ENCODE measurements at regions not wholly inside any gene's neighbourhood (a gene's known extent, or its start where the extent isn't known, plus 50 kb on each side); places are given as distances from the start of the nearest gene placed in this dataset.

- no peak overlapping the region for H3K27ac ChIP-seq (ENCODE audit: poor library complexity, severe bottlenecking)
- no peaks in the 10 kb centered on the region for H3K36me3 ChIP-seq (ENCODE audit: low read depth)
- no peak for DNase-seq (ENCODE audit: low spot score)
- TF ChIP-seq, protein P1, sequence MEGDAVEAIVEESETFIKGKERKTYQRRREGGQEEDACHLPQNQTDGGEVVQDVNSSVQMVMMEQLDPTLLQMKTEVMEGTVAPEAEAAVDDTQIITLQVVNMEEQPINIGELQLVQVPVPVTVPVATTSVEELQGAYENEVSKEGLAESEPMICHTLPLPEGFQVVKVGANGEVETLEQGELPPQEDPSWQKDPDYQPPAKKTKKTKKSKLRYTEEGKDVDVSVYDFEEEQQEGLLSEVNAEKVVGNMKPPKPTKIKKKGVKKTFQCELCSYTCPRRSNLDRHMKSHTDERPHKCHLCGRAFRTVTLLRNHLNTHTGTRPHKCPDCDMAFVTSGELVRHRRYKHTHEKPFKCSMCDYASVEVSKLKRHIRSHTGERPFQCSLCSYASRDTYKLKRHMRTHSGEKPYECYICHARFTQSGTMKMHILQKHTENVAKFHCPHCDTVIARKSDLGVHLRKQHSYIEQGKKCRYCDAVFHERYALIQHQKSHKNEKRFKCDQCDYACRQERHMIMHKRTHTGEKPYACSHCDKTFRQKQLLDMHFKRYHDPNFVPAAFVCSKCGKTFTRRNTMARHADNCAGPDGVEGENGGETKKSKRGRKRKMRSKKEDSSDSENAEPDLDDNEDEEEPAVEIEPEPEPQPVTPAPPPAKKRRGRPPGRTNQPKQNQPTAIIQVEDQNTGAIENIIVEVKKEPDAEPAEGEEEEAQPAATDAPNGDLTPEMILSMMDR (IDR thresholded peaks at IDR 0.05; ENCODE audit: poor library complexity, severe bottlenecking) = no peak
- no peaks in the 10 kb centered on the region for H3K4me1 ChIP-seq (ENCODE audit: insufficient read depth, poor library complexity, severe bottlenecking)
- H3K9me3 ChIP-seq (ENCODE audit: severe bottlenecking) = no peaks in the 10 kb centered on the region
- no peak for ATAC-seq (ENCODE audit: low read depth)
- peaks cover 12% of the 10 kb centered on the region for H3K27me3 ChIP-seq (ENCODE audit: insufficient read depth, poor library complexity, severe bottlenecking)
- H3K4me3 ChIP-seq (ENCODE audit: severe bottlenecking) = no peak overlapping the region
Measured at GRCh38 chr2:176683618-176684111, 414.4 kb downstream of the MTX2 start.

DNA sequence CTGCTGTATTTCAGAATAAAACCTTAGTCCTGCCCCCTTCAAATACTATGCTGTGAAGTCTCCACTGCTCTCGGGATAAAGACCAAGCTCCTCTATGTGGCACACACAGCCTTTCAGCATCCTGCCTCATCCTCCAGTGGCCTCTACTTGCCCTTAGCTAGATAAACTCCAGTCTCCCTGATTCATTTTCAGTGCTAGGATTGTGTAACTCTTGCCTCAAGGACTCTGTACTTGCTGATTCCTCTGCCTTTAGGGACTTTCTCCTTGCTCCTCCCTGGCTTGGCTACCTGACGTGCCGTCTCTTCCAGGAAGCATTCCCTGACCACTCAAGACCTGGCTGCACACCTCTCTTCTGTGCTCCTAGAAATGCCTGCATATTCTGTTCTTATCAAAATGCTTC lies 416.7 kb downstream of the MTX2 start:
- Histone ChIP-seq H3K27me3 (ENCODE audit: insufficient read depth, poor library complexity, severe bottlenecking) (peaks cover 12% of the 10 kb centered on the region), H3K36me3 (ENCODE audit: low read depth) (no peaks in the 10 kb centered on the region), H3K4me3 (ENCODE audit: severe bottlenecking) (no peak overlapping the region), H3K4me1 (ENCODE audit: insufficient read depth, poor library complexity, severe bottlenecking) (no peaks in the 10 kb centered on the region), H3K27ac (ENCODE audit: poor library complexity, severe bottlenecking) (no peak overlapping the region), H3K9me3 (ENCODE audit: severe bottlenecking) (no peaks in the 10 kb centered on the region)
- ATAC-seq (ENCODE audit: low read depth) = no peak
- TF ChIP-seq, protein P1 (IDR thresholded peaks at IDR 0.05; ENCODE audit: poor library complexity, severe bottlenecking) = no peak
- no peak for DNase-seq (ENCODE audit: low spot score)

DNA sequence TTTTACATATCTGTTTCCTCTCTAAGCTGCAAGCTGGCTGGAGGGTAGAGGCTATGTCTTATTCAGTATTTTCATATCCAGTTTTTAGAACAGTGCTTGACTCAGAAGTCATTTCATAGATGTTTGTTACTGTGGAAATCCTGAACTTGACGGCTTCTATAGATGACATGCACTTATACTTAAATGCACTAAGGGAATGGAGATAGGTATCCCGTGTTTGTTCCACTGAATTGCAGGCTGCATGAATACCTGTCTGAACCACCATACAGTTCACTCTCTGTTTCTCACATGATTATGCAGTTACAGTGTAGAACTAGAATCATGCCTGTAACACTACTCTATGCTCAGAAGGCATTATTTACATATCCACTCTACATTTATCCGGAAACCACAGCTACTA lies 417.1 kb downstream of the MTX2 start:
- no peaks in the 10 kb centered on the region for H3K36me3 ChIP-seq (ENCODE audit: low read depth)
- DNase-seq (ENCODE audit: low spot score) (no peak), ATAC-seq (ENCODE audit: low read depth) (no peak)
- H3K4me3 ChIP-seq (ENCODE audit: severe bottlenecking) = no peak overlapping the region
- TF ChIP-seq, protein P1 (IDR thresholded peaks at IDR 0.05; ENCODE audit: poor library complexity, severe bottlenecking) = no peak
- H3K4me1 ChIP-seq (ENCODE audit: insufficient read depth, poor library complexity, severe bottlenecking) = no peaks in the 10 kb centered on the region
- peaks cover 12% of the 10 kb centered on the region for H3K27me3 ChIP-seq (ENCODE audit: insufficient read depth, poor library complexity, severe bottlenecking)
- no peaks in the 10 kb centered on the region for H3K9me3 ChIP-seq (ENCODE audit: severe bottlenecking)
- no peak overlapping the region for H3K27ac ChIP-seq (ENCODE audit: poor library complexity, severe bottlenecking)

DNA sequence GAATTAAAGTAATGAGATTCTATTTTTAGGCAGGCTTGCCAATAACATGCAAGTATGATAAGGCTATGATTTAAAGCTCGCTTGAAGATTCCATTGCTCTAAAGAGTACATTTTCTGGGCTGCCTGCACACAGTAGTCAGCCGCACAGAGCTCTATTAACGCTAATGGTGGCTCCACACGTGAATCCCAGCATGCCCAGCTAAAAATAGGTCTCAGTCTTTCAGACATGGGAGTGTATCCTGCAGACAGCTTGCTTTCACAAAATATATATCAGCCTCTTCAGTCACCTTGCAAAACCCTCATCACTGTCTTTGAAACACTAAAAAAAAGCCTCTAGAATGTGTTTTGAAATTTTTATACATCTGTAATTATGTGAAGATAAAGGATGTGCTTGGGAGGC lies 418.1 kb downstream of the MTX2 start:
- Histone ChIP-seq H3K9me3 (ENCODE audit: severe bottlenecking) (no peaks in the 10 kb centered on the region), H3K4me1 (ENCODE audit: insufficient read depth, poor library complexity, severe bottlenecking) (no peaks in the 10 kb centered on the region), H3K36me3 (ENCODE audit: low read depth) (no peaks in the 10 kb centered on the region), H3K27me3 (ENCODE audit: insufficient read depth, poor library complexity, severe bottlenecking) (peaks cover 12% of the 10 kb centered on the region), H3K27ac (ENCODE audit: poor library complexity, severe bottlenecking) (no peak overlapping the region), H3K4me3 (ENCODE audit: severe bottlenecking) (no peak overlapping the region)
- DNase-seq (ENCODE audit: low spot score) = no peak
- TF ChIP-seq, protein P1 (IDR thresholded peaks at IDR 0.05; ENCODE audit: poor library complexity, severe bottlenecking) = no peak
- no peak for ATAC-seq (ENCODE audit: low read depth)

DNA sequence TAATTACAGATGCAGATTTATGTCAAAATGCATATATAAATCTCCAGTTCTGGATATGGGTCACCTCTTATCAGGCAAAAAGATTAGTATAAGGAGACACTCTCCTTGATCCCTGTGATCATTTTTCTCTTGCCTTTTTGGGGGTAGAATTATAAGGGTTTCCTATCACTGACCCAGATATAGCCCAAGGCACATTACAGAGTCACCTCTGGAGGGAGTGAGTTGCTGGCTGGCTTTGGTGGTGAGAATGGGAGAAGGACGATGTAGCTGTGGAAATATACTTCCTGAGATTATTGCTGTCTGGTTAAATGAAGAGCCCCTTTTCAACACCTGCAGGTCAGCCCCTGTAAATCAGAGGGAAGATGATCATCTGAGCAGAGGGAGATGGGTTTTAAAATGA lies 418.7 kb downstream of the MTX2 start:
- no peak overlapping the region for H3K27ac ChIP-seq (ENCODE audit: poor library complexity, severe bottlenecking)
- ATAC-seq (ENCODE audit: low read depth) (no peak), DNase-seq (ENCODE audit: low spot score) (no peak)
- TF ChIP-seq, protein P1 (IDR thresholded peaks at IDR 0.05; ENCODE audit: poor library complexity, severe bottlenecking) = no peak
- H3K27me3 ChIP-seq (ENCODE audit: insufficient read depth, poor library complexity, severe bottlenecking) = peaks cover 12% of the 10 kb centered on the region
- H3K9me3 ChIP-seq (ENCODE audit: severe bottlenecking) = no peaks in the 10 kb centered on the region
- no peaks in the 10 kb centered on the region for H3K4me1 ChIP-seq (ENCODE audit: insufficient read depth, poor library complexity, severe bottlenecking)
- no peak overlapping the region for H3K4me3 ChIP-seq (ENCODE audit: severe bottlenecking)
- H3K36me3 ChIP-seq (ENCODE audit: low read depth) = no peaks in the 10 kb centered on the region

Measured in RWPE2 (cell line).